Skeletal muscle satellite cell (primary cell): ENCODE measurements at regions not wholly inside any gene's neighbourhood (a gene's known extent, or its start where the extent isn't known, plus 50 kb on each side); places are given as distances from the start of the nearest gene placed in this dataset.

Experiments used
- H3K27me3 ChIP-seq: 2 replicates; pipeline ENCODE4 v1.7.0; 2013; ENCODE audit warnings: low read length; ENCODE audit not compliant: control insufficient read depth, insufficient read depth
- H3K36me3 ChIP-seq: 2 replicates; pipeline ENCODE4 v1.7.0; 2013; ENCODE audit warnings: mild to moderate bottlenecking, control low read depth, low read length; ENCODE audit not compliant: insufficient read depth
- H3K4me1 ChIP-seq: 2 replicates; pipeline ENCODE4 v1.7.0; 2013; ENCODE audit warnings: low read length; ENCODE audit not compliant: control insufficient read depth, insufficient read depth
- H3K4me2 ChIP-seq: 2 replicates; pipeline ENCODE4 v1.7.0; 2013; ENCODE audit warnings: mild to moderate bottlenecking, low read length
- H3K4me3 ChIP-seq: 2 replicates; pipeline ENCODE4 v1.7.0; 2013; ENCODE audit warnings: low read length
- H3K9ac ChIP-seq: 2 replicates; pipeline ENCODE4 v1.7.0; 2013; ENCODE audit warnings: mild to moderate bottlenecking, low read depth, low read length, moderate library complexity
- H3K9me3 ChIP-seq: replicated peaks from 2 replicates; pipeline ENCODE4 v1.7.0; 2013; ENCODE audit warnings: mild to moderate bottlenecking, control low read depth, low read length

- Histone ChIP-seq H3K9ac (no peak overlapping the region), H3K36me3 (no peaks in the 10 kb centered on the region), H3K4me3 (no peak overlapping the region), H3K9me3 (no peaks in the 10 kb centered on the region), H3K4me1 (no peaks in the 10 kb centered on the region), H3K4me2 (no peak overlapping the region), H3K27me3 (no peaks in the 10 kb centered on the region)
Observed at GRCh38 chr6:154899824-154900463, 95.2 kb upstream of the TIAM2 start.

- Histone ChIP-seq H3K4me1 (no peaks in the 10 kb centered on the region), H3K4me2 (no peak overlapping the region), H3K9me3 (no peaks in the 10 kb centered on the region), H3K36me3 (no peaks in the 10 kb centered on the region), H3K4me3 (no peak overlapping the region), H3K9ac (no peak overlapping the region), H3K27me3 (no peaks in the 10 kb centered on the region)
Observed at GRCh38 chr6:154901876-154902552, 93.1 kb upstream of the TIAM2 start.

GRCh38 chr6:154907291-154907690 lies 87.8 kb upstream of the TIAM2 start:
- no peaks in the 10 kb centered on the region for H3K27me3 ChIP-seq
- H3K9me3 ChIP-seq = no peaks in the 10 kb centered on the region
- no peak overlapping the region for H3K4me2 ChIP-seq
- no peak overlapping the region for H3K4me3 ChIP-seq
- peaks cover 6% of the 10 kb centered on the region for H3K4me1 ChIP-seq
- no peak overlapping the region for H3K9ac ChIP-seq
- H3K36me3 ChIP-seq = peaks cover 8% of the 10 kb centered on the region

- H3K36me3 ChIP-seq = peaks cover 8% of the 10 kb centered on the region
- H3K9ac ChIP-seq = no peak overlapping the region
- H3K9me3 ChIP-seq = no peaks in the 10 kb centered on the region
- no peak overlapping the region for H3K4me3 ChIP-seq
- H3K27me3 ChIP-seq = no peaks in the 10 kb centered on the region
- H3K4me1 ChIP-seq = peaks cover 6% of the 10 kb centered on the region
- no peak overlapping the region for H3K4me2 ChIP-seq
Observed at GRCh38 chr6:154908723-154909122, 86.4 kb upstream of the TIAM2 start.

GRCh38 chr6:154909311-154909710 lies 85.8 kb upstream of the TIAM2 start:
- Histone ChIP-seq H3K9ac (no peak overlapping the region), H3K36me3 (peaks cover 8% of the 10 kb centered on the region), H3K27me3 (no peaks in the 10 kb centered on the region), H3K9me3 (no peaks in the 10 kb centered on the region), H3K4me1 (peaks cover 6% of the 10 kb centered on the region), H3K4me2 (no peak overlapping the region), H3K4me3 (no peak overlapping the region)

- H3K9ac ChIP-seq = no peak overlapping the region
- H3K9me3 ChIP-seq = no peaks in the 10 kb centered on the region
- peaks cover 8% of the 10 kb centered on the region for H3K36me3 ChIP-seq
- H3K4me1 ChIP-seq = peaks cover 6% of the 10 kb centered on the region
- no peaks in the 10 kb centered on the region for H3K27me3 ChIP-seq
- H3K4me3 ChIP-seq = no peak overlapping the region
- H3K4me2 ChIP-seq = no peak overlapping the region
Observed at GRCh38 chr6:154909821-154910220, 85.3 kb upstream of the TIAM2 start.

- Histone ChIP-seq H3K4me1 (peaks cover 6% of the 10 kb centered on the region), H3K27me3 (no peaks in the 10 kb centered on the region), H3K36me3 (no peaks in the 10 kb centered on the region), H3K4me2 (no peak overlapping the region), H3K4me3 (no peak overlapping the region), H3K9ac (no peak overlapping the region), H3K9me3 (no peaks in the 10 kb centered on the region)
Observed at GRCh38 chr6:154914288-154914687, 80.8 kb upstream of the TIAM2 start.

GRCh38 chr6:154916857-154917256 lies 78.3 kb upstream of the TIAM2 start:
- Histone ChIP-seq H3K9ac (no peak overlapping the region), H3K36me3 (no peaks in the 10 kb centered on the region), H3K9me3 (no peaks in the 10 kb centered on the region), H3K27me3 (no peaks in the 10 kb centered on the region), H3K4me3 (no peak overlapping the region), H3K4me1 (no peaks in the 10 kb centered on the region), H3K4me2 (no peak overlapping the region)

- H3K27me3 ChIP-seq = no peaks in the 10 kb centered on the region
- H3K4me2 ChIP-seq = no peak overlapping the region
- H3K9me3 ChIP-seq = no peaks in the 10 kb centered on the region
- no peaks in the 10 kb centered on the region for H3K36me3 ChIP-seq
- no peak overlapping the region for H3K9ac ChIP-seq
- no peak overlapping the region for H3K4me3 ChIP-seq
- no peaks in the 10 kb centered on the region for H3K4me1 ChIP-seq
Observed at GRCh38 chr6:154917941-154918340, 77.2 kb upstream of the TIAM2 start.

GRCh38 chr6:154919806-154920205 lies 75.3 kb upstream of the TIAM2 start:
- Histone ChIP-seq H3K4me2 (no peak overlapping the region), H3K9ac (no peak overlapping the region), H3K36me3 (no peaks in the 10 kb centered on the region), H3K4me3 (no peak overlapping the region), H3K9me3 (no peaks in the 10 kb centered on the region), H3K4me1 (no peaks in the 10 kb centered on the region), H3K27me3 (no peaks in the 10 kb centered on the region)

GRCh38 chr6:154920495-154921200 lies 74.5 kb upstream of the TIAM2 start:
- Histone ChIP-seq H3K9ac (no peak overlapping the region), H3K9me3 (no peaks in the 10 kb centered on the region), H3K4me1 (no peaks in the 10 kb centered on the region), H3K27me3 (no peaks in the 10 kb centered on the region), H3K36me3 (no peaks in the 10 kb centered on the region), H3K4me3 (no peak overlapping the region), H3K4me2 (no peak overlapping the region)
